Mesenchymal stem cell (in vitro differentiated cells and primary cell): ENCODE measurements at regions not wholly inside any gene's neighbourhood (a gene's known extent, or its start where the extent isn't known, plus 50 kb on each side); places are given as distances from the start of the nearest gene placed in this dataset.

Experiments
- DNase-seq: peaks from one replicate; pipeline ENCODE4 v3.0.0-alpha.2; 2013
- H2AFZ ChIP-seq: one replicate; pipeline ENCODE4 v1.6.1; 2013; ENCODE audit warnings: low read depth, mild to moderate bottlenecking, control low read depth, inconsistent platforms, low read length, moderate library complexity
- H2AK5ac ChIP-seq: 2 replicates; pipeline ENCODE4 v1.6.1; 2013; ENCODE audit warnings: low read length, moderate library complexity, mild to moderate bottlenecking, inconsistent platforms; ENCODE audit not compliant: severe bottlenecking
- H2BK120ac ChIP-seq: one replicate; pipeline ENCODE4 v1.6.1; 2013; ENCODE audit warnings: low read depth, mild to moderate bottlenecking, inconsistent platforms, low read length, moderate library complexity
- H2BK12ac ChIP-seq, 2 experiments: one replicate each; pipeline ENCODE4 v1.6.1; 2013; ENCODE audit warnings: inconsistent platforms in 2 of 2, low read length in 2 of 2, mild to moderate bottlenecking in 2 of 2, moderate library complexity in 2 of 2, control low read depth in 1 of 2
- H2BK15ac ChIP-seq: one replicate; pipeline ENCODE4 v1.6.1; 2013; ENCODE audit warnings: mild to moderate bottlenecking, low read depth, inconsistent platforms; ENCODE audit not compliant: poor library complexity, severe bottlenecking
- H2BK5ac ChIP-seq: 2 replicates; pipeline ENCODE4 v1.6.1; 2013; ENCODE audit warnings: low read depth, mild to moderate bottlenecking, low read length, control low read depth, inconsistent platforms; ENCODE audit not compliant: poor library complexity, severe bottlenecking
- H3K14ac ChIP-seq, 2 experiments: one replicate each; pipeline ENCODE4 v1.6.1; 2013; ENCODE audit warnings: inconsistent platforms in 2 of 2, low read length in 2 of 2, control low read depth in 1 of 2, mild to moderate bottlenecking in 1 of 2, moderate library complexity in 1 of 2
- H3K18ac ChIP-seq, 2 experiments: one replicate each; pipeline ENCODE4 v1.6.1; 2013; ENCODE audit warnings: inconsistent platforms in 2 of 2, low read length in 2 of 2, control low read depth in 1 of 2, low read depth in 1 of 2, mild to moderate bottlenecking in 1 of 2
- H3K23ac ChIP-seq, 2 experiments: one replicate each; pipeline ENCODE4 v1.6.1; 2013; ENCODE audit warnings: inconsistent platforms in 2 of 2, low read length in 2 of 2, mild to moderate bottlenecking in 2 of 2, moderate library complexity in 2 of 2, control low read depth in 1 of 2
- H3K27ac ChIP-seq: 2 replicates; pipeline ENCODE4 v1.5.1; 2013; ENCODE audit warnings: mild to moderate bottlenecking, moderate library complexity, low read length, control low read depth, inconsistent platforms; ENCODE audit not compliant: poor library complexity, severe bottlenecking
- H3K27me3 ChIP-seq, 2 experiments: 2 replicates each; pipeline versions ENCODE4 v1.6.1 to v1.7.0; 2013; ENCODE audit warnings: low read length in 2 of 2, mild to moderate bottlenecking in 2 of 2, moderate library complexity in 2 of 2, control low read depth in 1 of 2, inconsistent platforms in 1 of 2; ENCODE audit not compliant: control insufficient read depth in 1 of 2, insufficient read depth in 1 of 2
- H3K36me3 ChIP-seq, 2 experiments: 2 replicates each; pipeline versions ENCODE4 v1.6.1 to v1.7.0; 2013; ENCODE audit warnings: low read length in 2 of 2, control low read depth in 1 of 2, inconsistent platforms in 1 of 2, low read depth in 1 of 2, mild to moderate bottlenecking in 1 of 2; ENCODE audit not compliant: insufficient read depth in 2 of 2, control insufficient read depth in 1 of 2
- H3K4ac ChIP-seq, 2 experiments: one replicate each; pipeline ENCODE4 v1.6.1; 2013; ENCODE audit warnings: inconsistent platforms in 2 of 2, low read length in 2 of 2, mild to moderate bottlenecking in 2 of 2, moderate library complexity in 2 of 2, control low read depth in 1 of 2, low read depth in 1 of 2
- H3K4me1 ChIP-seq: 2 replicates; pipeline ENCODE4 v1.6.1; 2013; ENCODE audit warnings: low read depth, low read length, control low read depth; ENCODE audit not compliant: control insufficient read depth, insufficient read depth
- H3K4me2 ChIP-seq: 2 replicates; pipeline ENCODE4 v1.6.1; 2013; ENCODE audit warnings: low read length, mild to moderate bottlenecking, inconsistent platforms; ENCODE audit not compliant: poor library complexity, severe bottlenecking
- H3K4me3 ChIP-seq, 2 experiments: 2 replicates each; pipeline versions ENCODE4 v1.5.1 to v1.7.0; 2013; ENCODE audit warnings: low read length in 2 of 2, mild to moderate bottlenecking in 2 of 2, control low read depth in 1 of 2, low read depth in 1 of 2; ENCODE audit not compliant: insufficient read depth in 1 of 2
- H3K79me1 ChIP-seq: replicated peaks from 2 replicates; pipeline ENCODE4 v1.6.1; 2013; ENCODE audit warnings: mild to moderate bottlenecking, control low read depth, low read length, inconsistent platforms; ENCODE audit not compliant: poor library complexity, severe bottlenecking
- H3K9ac ChIP-seq: 2 replicates; pipeline ENCODE4 v1.7.0; 2013; ENCODE audit warnings: mild to moderate bottlenecking, low read length, moderate library complexity
- H3K9me3 ChIP-seq: 2 replicates; pipeline ENCODE4 v1.7.0; 2013; ENCODE audit warnings: mild to moderate bottlenecking, low read length; ENCODE audit not compliant: control insufficient read depth
- H4K8ac ChIP-seq: one replicate; pipeline ENCODE4 v1.6.1; 2013; ENCODE audit warnings: inconsistent platforms, mild to moderate bottlenecking, low read length, moderate library complexity
- H4K91ac ChIP-seq: one replicate; pipeline ENCODE4 v1.6.1; 2013; ENCODE audit warnings: mild to moderate bottlenecking, low read length, inconsistent platforms
- WGBS: methylation state at CpG from one replicate; pipeline ENCODE4 v1.1.7; 2013; ENCODE audit warnings: mixed read lengths; 5-methylcytosine and 5-hydroxymethylcytosine counted together

DNA sequence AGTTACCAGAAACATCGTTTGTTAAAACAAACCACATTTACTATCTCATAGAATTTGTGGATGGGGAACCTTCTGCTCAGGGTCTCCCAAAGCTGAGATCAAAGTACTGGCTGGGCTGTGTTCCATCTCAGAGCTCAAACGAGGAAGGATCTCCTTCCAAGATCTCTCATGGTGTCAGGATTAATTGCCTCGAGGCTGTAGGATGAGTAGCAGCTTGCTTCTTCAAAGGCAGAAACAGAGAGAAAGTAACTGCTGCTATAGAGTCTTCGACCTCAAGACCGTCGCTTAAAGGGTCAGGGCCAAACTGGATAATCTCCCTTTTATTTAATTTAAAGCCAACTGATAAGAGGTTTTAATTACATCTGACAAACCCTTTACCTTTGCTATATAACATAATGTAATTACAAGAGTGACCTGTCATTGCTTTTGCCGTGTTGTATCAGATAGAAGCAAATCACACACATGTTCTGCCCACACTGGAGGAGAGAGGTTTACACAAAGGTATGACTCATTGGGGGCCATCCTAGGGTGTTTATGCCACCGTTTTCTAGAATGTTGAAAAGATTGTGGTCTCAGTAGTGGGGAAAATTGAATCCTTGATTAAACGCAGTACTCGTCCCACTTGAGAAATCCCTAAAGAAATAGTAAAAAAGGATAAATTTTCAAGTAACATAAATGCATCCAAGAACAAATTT lies 868.8 kb upstream of the TMEM132C start:
- Histone ChIP-seq H3K79me1 (no peaks in the 10 kb centered on the region), H2BK12ac (no peak overlapping the region), H4K91ac (no peak overlapping the region), H3K4ac (no peak overlapping the region), H3K4me2 (no peak overlapping the region), H2AK5ac (no peak overlapping the region), H4K8ac (no peak overlapping the region), H2BK120ac (no peak overlapping the region), H3K23ac (no peak overlapping the region), H3K9me3 (no peaks in the 10 kb centered on the region), H3K4me3 (no peak overlapping the region), H3K27ac (no peak overlapping the region), H3K36me3 (no peaks in the 10 kb centered on the region), H2AFZ (no peak overlapping the region), H3K18ac (no peak overlapping the region), H2BK15ac (no peak overlapping the region), H3K27me3 (no peaks in the 10 kb centered on the region), H3K14ac (no peak overlapping the region), H3K4me1 (peaks cover 4% of the 10 kb centered on the region), H3K9ac (no peak overlapping the region), H2BK5ac (no peak overlapping the region)
- 18% methylated on average over 3 of the region's 10 CpGs for WGBS
- DNase-seq, result peak; percentile 32

- Histone ChIP-seq H2BK120ac (no peak overlapping the region), H3K27me3 (no peaks in the 10 kb centered on the region), H3K18ac (no peak overlapping the region), H3K4me3 (no peak overlapping the region), H2BK5ac (no peak overlapping the region), H3K4me2 (no peak overlapping the region), H2AFZ (no peak overlapping the region), H3K14ac (no peak overlapping the region), H3K27ac (no peak overlapping the region), H4K91ac (no peak overlapping the region), H3K4ac (no peak overlapping the region), H2BK15ac (no peak overlapping the region), H3K9me3 (peaks cover 9% of the 10 kb centered on the region), H4K8ac (no peak overlapping the region), H3K79me1 (no peaks in the 10 kb centered on the region), H2AK5ac (no peak overlapping the region), H3K9ac (no peak overlapping the region), H3K23ac (no peak overlapping the region), H3K36me3 (no peaks in the 10 kb centered on the region), H2BK12ac (no peak overlapping the region), H3K4me1 (peaks cover 4% of the 10 kb centered on the region)
- WGBS, result 73% methylated on average over 3 of the region's 3 CpGs
- no peak for DNase-seq
Observed at GRCh38 chr12:127399451-127399850, 867.5 kb upstream of the TMEM132C start.

- H3K27me3 ChIP-seq, result no peaks in the 10 kb centered on the region
- H3K79me1 ChIP-seq, result no peaks in the 10 kb centered on the region
- H2AK5ac ChIP-seq, result no peak overlapping the region
- no peak overlapping the region for H3K14ac ChIP-seq
- no peak overlapping the region for H4K8ac ChIP-seq
- H3K27ac ChIP-seq, result peak overlapping the region; percentile 10
- H4K91ac ChIP-seq, result no peak overlapping the region
- H3K4me3 ChIP-seq, result no peak overlapping the region
- no peak overlapping the region for H3K23ac ChIP-seq
- H3K4me2 ChIP-seq, result no peak overlapping the region
- H3K9ac ChIP-seq, result no peak overlapping the region
- H2BK12ac ChIP-seq, result no peak overlapping the region
- DNase-seq, result no peak
- no peaks in the 10 kb centered on the region for H3K36me3 ChIP-seq
- H3K4ac ChIP-seq, result no peak overlapping the region
- no peak overlapping the region for H3K18ac ChIP-seq
- H3K9me3 ChIP-seq, result peaks cover 12% of the 10 kb centered on the region
- 68% methylated on average over 4 of the region's 5 CpGs for WGBS
- H2BK15ac ChIP-seq, result no peak overlapping the region
- no peak overlapping the region for H2BK120ac ChIP-seq
- H2AFZ ChIP-seq, result no peak overlapping the region
- peaks cover 4% of the 10 kb centered on the region for H3K4me1 ChIP-seq
- no peak overlapping the region for H2BK5ac ChIP-seq
Observed at GRCh38 chr12:127400221-127400620, 866.7 kb upstream of the TMEM132C start.

- Histone ChIP-seq H3K27me3 (no peaks in the 10 kb centered on the region), H3K9ac (no peak overlapping the region), H4K8ac (no peak overlapping the region), H2BK5ac (no peak overlapping the region), H3K4me2 (no peak overlapping the region), H2BK15ac (no peak overlapping the region), H2AK5ac (no peak overlapping the region), H4K91ac (no peak overlapping the region), H3K9me3 (peaks cover 12% of the 10 kb centered on the region), H3K27ac (no peak overlapping the region), H3K79me1 (no peaks in the 10 kb centered on the region), H3K18ac (no peak overlapping the region), H2AFZ (no peak overlapping the region), H3K4ac (no peak overlapping the region), H3K14ac (no peak overlapping the region), H2BK120ac (no peak overlapping the region), H3K36me3 (no peaks in the 10 kb centered on the region), H3K4me3 (no peak overlapping the region), H2BK12ac (no peak overlapping the region), H3K23ac (no peak overlapping the region), H3K4me1 (peaks cover 4% of the 10 kb centered on the region)
- DNase-seq, result no peak
- WGBS, result 40% methylated on average over 1 of the region's 2 CpGs
Observed at GRCh38 chr12:127401005-127401404, 866.0 kb upstream of the TMEM132C start.
